ENCODE measurements at regions not wholly inside any gene's neighbourhood (a gene's known extent, or its start where the extent isn't known, plus 50 kb on each side); places are given as distances from the start of the nearest gene placed in this dataset.
"Not testable (repeated sequence)": the region's sequence is repeated elsewhere in the genome, so short reads cannot be mapped to it uniquely, and the experiment has no call there.

GRCh38 chr13:95391362-95391761 is 90.1 kb upstream of the ABCC4 start:
- DNase-seq: no peak

GRCh38 chr13:95391785-95392184 is 90.5 kb upstream of the ABCC4 start:
- DNase-seq: no peak

GRCh38 chr13:95392597-95392996 is 91.3 kb upstream of the ABCC4 start:
- DNase-seq: no peak

- DNase-seq: no peak
Observed at GRCh38 chr13:95403349-95404140, 102.3 kb upstream of the ABCC4 start.

- DNase-seq: peak; percentile 71
Observed at GRCh38 chr13:95404141-95404882, 103.1 kb upstream of the ABCC4 start.

- DNase-seq: peak; percentile 52
Observed at GRCh38 chr13:95406176-95406575, 104.9 kb upstream of the ABCC4 start.

- no peak for DNase-seq
Observed at GRCh38 chr13:95411428-95412040, 110.3 kb upstream of the ABCC4 start.

GRCh38 chr13:95418946-95419345 is 117.7 kb upstream of the ABCC4 start:
- DNase-seq: no peak

- peak; percentile 23 for DNase-seq
Observed at GRCh38 chr13:95420501-95420900, 119.2 kb upstream of the ABCC4 start.

- DNase-seq: no peak
Observed at GRCh38 chr13:95426631-95427030, 125.4 kb upstream of the ABCC4 start.

- not testable (repeated sequence) for DNase-seq
Observed at GRCh38 chr13:95430525-95430924, 122.0 kb upstream of the CLDN10 start.

GRCh38 chr13:95432141-95432540 is 120.4 kb upstream of the CLDN10 start:
- DNase-seq: no peak

- no peak for DNase-seq
Observed at GRCh38 chr13:95433537-95433936, 119.0 kb upstream of the CLDN10 start.

GRCh38 chr13:95434111-95434510 is 118.4 kb upstream of the CLDN10 start:
- DNase-seq: no peak

GRCh38 chr13:95437561-95437960 is 115.0 kb upstream of the CLDN10 start:
- DNase-seq: no peak

GRCh38 chr13:95438297-95438696 is 114.2 kb upstream of the CLDN10 start:
- no peak for DNase-seq

GRCh38 chr13:95440441-95441088 is 112.0 kb upstream of the CLDN10 start:
- DNase-seq: no peak

- DNase-seq: no peak
Observed at GRCh38 chr13:95441326-95441725, 111.2 kb upstream of the CLDN10 start.

GRCh38 chr13:95444006-95444730 is 108.4 kb upstream of the CLDN10 start:
- no peak for DNase-seq

GRCh38 chr13:95445131-95445530 is 107.4 kb upstream of the CLDN10 start:
- no peak for DNase-seq

GRCh38 chr13:95447814-95448213 is 104.7 kb upstream of the CLDN10 start:
- no peak for DNase-seq

- DNase-seq: no peak
Observed at GRCh38 chr13:95451656-95452055, 100.9 kb upstream of the CLDN10 start.

- DNase-seq: no peak
Observed at GRCh38 chr13:95452375-95452774, 100.1 kb upstream of the CLDN10 start.

Data from inflammatory macrophage treated with lipopolysaccharide for 4 hours (primary cell).